ENCODE measurements at regions not wholly inside any gene's neighbourhood (a gene's known extent, or its start where the extent isn't known, plus 50 kb on each side); places are given as distances from the start of the nearest gene placed in this dataset.

- TF ChIP-seq CTCF (IDR thresholded peaks at IDR 0.05; ENCODE audit: control extremely low read depth in 1 of 3, insufficient read depth in 1 of 3, low read depth in 1 of 3, low read length in 3 of 3) (no peak), JUN (IDR thresholded peaks at IDR 0.05; ENCODE audit: low read depth, low read length) (no peak)
These were observed 177.7 kb upstream of the GULP1 start (continued) for GRCh38 chr2:188114014-188114413.

Data from H1 (cell line).